BE2C (cell line): ENCODE measurements at regions not wholly inside any gene's neighbourhood (a gene's known extent, or its start where the extent isn't known, plus 50 kb on each side); places are given as distances from the start of the nearest gene placed in this dataset.

Experiments used
- DNase-seq: peaks from one replicate; pipeline ENCODE4 v3.0.0-alpha.2; 2020
- H3K27me3 ChIP-seq: fragments of 250-450 bp; sonication (Bioruptor Pico); 2 replicates; pipeline ENCODE4 v1.5.1; 2020; ENCODE audit warnings: mild to moderate bottlenecking
- H3K36me3 ChIP-seq: fragments of 250-450 bp; sonication (Bioruptor Pico); 2 replicates; pipeline ENCODE4 v1.5.1; 2020; ENCODE audit warnings: mild to moderate bottlenecking
- H3K4me1 ChIP-seq: fragments of 250-450 bp; sonication (Bioruptor Pico); 2 replicates; pipeline ENCODE4 v1.5.1; 2020
- H3K4me3 ChIP-seq: 2 replicates; pipeline ENCODE4 v1.5.1; 2011; ENCODE audit warnings: low read depth, low read length
- H3K9me3 ChIP-seq: fragments of 250-450 bp; sonication (Bioruptor Pico); 2 replicates; pipeline ENCODE4 v1.5.1; 2020
- CTCF ChIP-seq: IDR thresholded peaks from 2 replicates; pipeline ENCODE4 v1.5.1; 2012; ENCODE audit warnings: mild to moderate bottlenecking, low read depth, low read length

- H3K36me3 ChIP-seq: no peaks in the 10 kb centered on the region
- no peaks in the 10 kb centered on the region for H3K27me3 ChIP-seq
- no peaks in the 10 kb centered on the region for H3K4me1 ChIP-seq
- no peak overlapping the region for H3K4me3 ChIP-seq
- no peak for DNase-seq
- no peaks in the 10 kb centered on the region for H3K9me3 ChIP-seq
- TF ChIP-seq CTCF: no peak
These were observed 1504.6 kb upstream of the FLRT2 start for GRCh38 chr14:84025106-84026012.

- H3K4me3 ChIP-seq: no peak overlapping the region
- H3K36me3 ChIP-seq: no peaks in the 10 kb centered on the region
- DNase-seq: no peak
- TF ChIP-seq CTCF: no peak
- H3K27me3 ChIP-seq: no peaks in the 10 kb centered on the region
- no peaks in the 10 kb centered on the region for H3K4me1 ChIP-seq
- no peaks in the 10 kb centered on the region; the same call in 1 of the 2 replicates for H3K9me3 ChIP-seq
These were observed 1502.6 kb upstream of the FLRT2 start for GRCh38 chr14:84027351-84027750.

GRCh38 chr14:84028080-84028604, 1501.8 kb upstream of the FLRT2 start:
- no peak for TF ChIP-seq CTCF
- H3K9me3 ChIP-seq: no peaks in the 10 kb centered on the region; the same call in 1 of the 2 replicates
- H3K36me3 ChIP-seq: no peaks in the 10 kb centered on the region
- no peaks in the 10 kb centered on the region for H3K27me3 ChIP-seq
- no peak overlapping the region for H3K4me3 ChIP-seq
- H3K4me1 ChIP-seq: no peaks in the 10 kb centered on the region
- no peak for DNase-seq

- Histone ChIP-seq H3K9me3 (no peaks in the 10 kb centered on the region; the same call in 1 of the 2 replicates), H3K4me1 (no peaks in the 10 kb centered on the region), H3K36me3 (no peaks in the 10 kb centered on the region), H3K4me3 (no peak overlapping the region), H3K27me3 (no peaks in the 10 kb centered on the region)
- no peak for DNase-seq
- no peak for TF ChIP-seq CTCF
These were observed 1500.7 kb upstream of the FLRT2 start for GRCh38 chr14:84029246-84029645.

GRCh38 chr14:84029720-84030119, 1500.2 kb upstream of the FLRT2 start:
- DNase-seq: no peak
- TF ChIP-seq CTCF: no peak
- Histone ChIP-seq H3K36me3 (no peaks in the 10 kb centered on the region), H3K4me3 (no peak overlapping the region), H3K9me3 (no peaks in the 10 kb centered on the region; the same call in 1 of the 2 replicates), H3K27me3 (no peaks in the 10 kb centered on the region), H3K4me1 (no peaks in the 10 kb centered on the region)

GRCh38 chr14:84036840-84037239, 1493.1 kb upstream of the FLRT2 start:
- no peak for TF ChIP-seq CTCF
- no peaks in the 10 kb centered on the region for H3K27me3 ChIP-seq
- no peaks in the 10 kb centered on the region for H3K9me3 ChIP-seq
- H3K4me1 ChIP-seq: no peaks in the 10 kb centered on the region
- no peak overlapping the region for H3K4me3 ChIP-seq
- no peaks in the 10 kb centered on the region for H3K36me3 ChIP-seq
- no peak for DNase-seq
